ENCODE measurements at regions not wholly inside any gene's neighbourhood (a gene's known extent, or its start where the extent isn't known, plus 50 kb on each side); places are given as distances from the start of the nearest gene placed in this dataset.
A peak's percentile ranks its signal among the peaks of the same experiment; 100 is the strongest.
"Not testable (repeated sequence)": the region's sequence is repeated elsewhere in the genome, so short reads cannot be mapped to it uniquely, and the experiment has no call there.

DNA sequence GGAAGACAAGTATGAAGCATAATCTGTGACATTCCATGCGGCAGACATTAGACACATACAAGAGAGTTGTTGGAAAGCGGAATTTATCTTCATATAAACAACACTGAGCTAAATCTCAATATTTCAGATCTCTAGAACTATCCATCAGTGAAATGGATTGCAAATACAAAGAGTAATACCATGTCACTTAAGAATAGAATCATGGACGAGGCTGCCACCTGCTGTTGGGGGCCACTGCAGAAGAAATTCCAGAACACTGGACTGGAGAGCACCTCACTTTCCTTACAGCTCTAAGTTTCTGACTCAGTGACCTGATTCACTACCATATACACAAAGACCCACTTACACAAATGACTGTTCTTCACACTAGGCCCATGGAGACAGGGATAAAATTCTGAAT, 346.7 kb downstream of the OR4F29 start:
- DNase-seq (ENCODE audit: low read depth): not testable (repeated sequence)

DNA sequence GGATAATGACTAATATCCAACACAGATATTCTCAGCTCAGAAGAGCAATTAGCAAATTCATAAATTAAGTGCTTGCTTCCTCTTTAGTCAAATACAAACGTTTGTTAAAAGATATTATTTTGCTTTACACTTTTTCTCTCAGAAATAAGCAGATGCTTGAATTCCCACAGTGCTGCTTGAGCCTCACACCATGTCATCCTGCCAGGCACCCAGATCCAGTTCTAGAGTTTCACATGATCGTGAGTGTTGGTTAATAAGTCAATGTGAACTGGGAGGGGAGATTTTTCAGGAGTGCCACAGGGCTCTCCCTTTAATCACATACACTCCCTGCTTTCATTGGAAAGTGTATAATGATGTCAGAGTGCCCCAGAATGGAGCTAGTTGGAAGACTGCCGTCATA, 352.0 kb downstream of the OR4F29 start:
- not testable (repeated sequence) for DNase-seq (ENCODE audit: low read depth)

DNA sequence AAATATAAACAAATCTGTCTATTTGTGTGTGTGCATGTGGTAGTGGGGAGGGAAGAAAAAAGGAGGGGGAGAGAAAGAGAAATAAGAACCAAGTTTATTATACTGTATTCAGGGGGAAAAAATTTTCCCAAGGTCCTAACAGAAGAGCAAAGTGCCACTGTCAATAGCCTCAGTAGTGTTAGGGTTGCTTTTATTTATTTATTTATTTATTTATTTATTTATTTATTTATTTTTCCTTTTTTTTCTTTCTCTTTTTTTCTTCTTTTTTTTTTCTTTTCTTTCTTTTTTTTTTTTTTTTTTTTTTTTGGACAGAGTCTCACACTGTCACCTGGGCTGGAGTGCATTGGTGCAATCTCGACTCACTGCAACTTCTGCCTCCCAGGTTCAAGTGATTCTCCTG, 352.7 kb downstream of the OR4F29 start:
- not testable (repeated sequence) for DNase-seq (ENCODE audit: low read depth)

DNA sequence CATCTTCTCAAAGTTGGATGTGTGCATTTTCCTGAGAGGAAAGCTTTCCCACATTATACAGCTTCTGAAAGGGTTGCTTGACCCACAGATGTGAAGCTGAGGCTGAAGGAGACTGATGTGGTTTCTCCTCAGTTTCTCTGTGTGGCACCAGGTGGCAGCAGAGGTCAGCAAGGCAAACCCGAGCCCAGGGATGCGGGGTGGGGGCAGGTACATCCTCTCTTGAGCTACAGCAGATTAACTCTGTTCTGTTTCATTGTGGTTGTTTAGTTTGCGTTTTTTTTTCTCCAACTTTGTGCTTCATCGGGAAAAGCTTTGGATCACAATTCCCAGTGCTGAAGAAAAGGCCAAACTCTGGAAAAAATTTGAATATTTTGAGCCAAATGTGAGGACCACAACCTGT, 360.2 kb downstream of the OR4F29 start:
- not testable (repeated sequence) for DNase-seq (ENCODE audit: low read depth)

DNA sequence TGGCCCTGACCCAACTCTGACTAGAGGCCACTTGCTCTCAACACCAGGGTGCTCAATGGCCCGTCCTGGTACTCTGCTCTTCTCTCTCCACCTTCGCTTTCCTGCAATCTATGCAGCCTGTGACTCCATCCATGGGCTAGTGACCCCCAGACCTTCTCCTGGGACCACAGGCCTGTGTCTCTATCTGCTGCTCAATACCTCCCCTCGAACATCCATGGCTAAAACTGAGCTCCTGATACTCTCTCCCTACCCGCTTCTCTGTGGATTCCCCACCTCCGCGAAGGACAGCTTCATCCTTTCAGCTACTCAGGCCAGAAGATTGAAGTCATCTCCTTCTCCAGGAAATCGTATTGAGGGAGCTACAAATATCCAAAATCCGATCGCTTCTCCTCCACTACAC, 363.4 kb downstream of the OR4F29 start:
- not testable (repeated sequence) for DNase-seq (ENCODE audit: low read depth)

DNA sequence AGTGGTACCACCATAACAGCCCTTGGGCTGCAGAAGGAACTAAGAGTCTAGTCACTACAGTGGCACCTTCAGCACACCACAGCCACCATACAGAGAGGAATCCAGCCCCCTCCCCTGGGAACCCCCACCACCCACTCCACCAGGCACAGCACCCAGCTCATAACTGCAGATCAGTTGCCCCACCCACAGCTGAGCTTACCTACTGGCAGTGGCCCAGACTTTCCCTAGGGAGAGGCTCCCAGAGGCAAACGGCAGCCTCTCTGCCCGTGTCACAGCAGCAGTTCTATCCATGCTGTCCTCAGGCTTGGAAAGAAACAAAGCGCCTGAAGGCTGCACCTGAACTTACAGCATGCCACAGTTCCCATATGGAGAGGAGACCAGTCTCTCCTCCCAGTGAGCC, 372.3 kb downstream of the OR4F29 start:
- DNase-seq (ENCODE audit: low read depth): not testable (repeated sequence)

DNA sequence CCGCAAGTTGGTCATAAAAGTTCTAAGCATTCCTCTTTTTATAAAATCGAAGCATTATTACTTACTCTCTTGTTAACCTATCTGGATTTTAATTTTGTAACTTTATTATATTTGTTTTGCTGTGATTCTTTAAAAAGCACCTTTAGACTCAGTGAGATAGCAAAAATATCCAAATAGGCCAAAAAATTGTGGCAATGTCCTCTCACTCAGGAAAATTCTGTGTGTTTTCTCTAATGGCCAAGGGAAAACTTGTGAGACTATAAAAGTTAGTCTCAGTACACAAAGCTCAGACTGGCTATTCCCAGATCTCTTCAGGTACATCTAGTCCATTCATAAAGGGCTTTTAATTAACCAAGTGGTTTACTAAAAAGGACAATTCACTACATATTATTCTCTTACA, 386.4 kb downstream of the OR4F29 start, which contains the start of gene OR4F5:
Gene OR4F5, plus strand, starts transcription at position 301 of the 400 bp plus-strand sequence.
- DNase-seq (ENCODE audit: low read depth): not testable (repeated sequence)

DNA sequence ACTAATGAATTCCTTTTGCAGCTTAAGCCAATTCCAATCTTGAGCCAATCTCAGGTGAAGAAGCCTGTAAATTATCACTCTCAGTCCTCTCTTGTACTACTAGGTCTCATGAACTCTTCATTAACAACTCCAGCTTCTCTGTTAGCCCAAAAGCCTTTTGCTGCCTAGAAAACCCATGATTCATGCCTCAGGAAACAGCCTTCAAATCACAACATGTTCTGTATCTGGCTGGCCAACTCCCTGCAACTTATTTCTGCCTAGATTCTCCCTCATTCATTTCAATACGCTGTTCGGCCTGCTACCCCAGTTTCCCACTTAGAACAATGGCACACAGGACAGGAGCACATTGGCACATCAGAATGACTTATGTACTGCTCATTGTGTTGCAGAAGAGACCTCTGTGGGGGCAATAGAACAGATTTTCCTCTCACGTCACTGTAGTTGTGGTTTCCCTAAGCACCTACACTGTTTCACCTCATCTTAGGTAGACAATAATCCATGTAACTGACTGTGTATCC, 395.4 kb downstream of the OR4F29 start:
- DNase-seq (ENCODE audit: low read depth): not testable (repeated sequence)

DNA sequence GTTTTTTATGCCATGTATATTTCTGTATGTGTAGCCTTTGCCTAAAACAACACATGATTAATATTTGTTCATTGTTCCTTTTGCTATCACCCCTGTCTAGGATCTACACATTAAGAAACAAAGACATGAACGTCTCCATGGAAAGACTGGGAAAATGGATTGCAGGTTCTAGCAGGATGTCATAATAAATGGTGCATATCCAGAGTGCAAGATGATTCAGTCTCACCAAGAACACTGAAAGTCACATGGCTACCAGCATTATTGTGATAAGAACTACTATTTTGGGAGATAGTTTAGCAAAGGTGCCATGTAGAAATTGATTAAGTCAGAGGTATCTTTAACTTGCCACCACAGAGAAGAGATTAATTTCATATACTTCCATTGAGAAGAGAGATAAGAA, 398.3 kb downstream of the OR4F29 start:
- not testable (repeated sequence) for DNase-seq (ENCODE audit: low read depth)

DNA sequence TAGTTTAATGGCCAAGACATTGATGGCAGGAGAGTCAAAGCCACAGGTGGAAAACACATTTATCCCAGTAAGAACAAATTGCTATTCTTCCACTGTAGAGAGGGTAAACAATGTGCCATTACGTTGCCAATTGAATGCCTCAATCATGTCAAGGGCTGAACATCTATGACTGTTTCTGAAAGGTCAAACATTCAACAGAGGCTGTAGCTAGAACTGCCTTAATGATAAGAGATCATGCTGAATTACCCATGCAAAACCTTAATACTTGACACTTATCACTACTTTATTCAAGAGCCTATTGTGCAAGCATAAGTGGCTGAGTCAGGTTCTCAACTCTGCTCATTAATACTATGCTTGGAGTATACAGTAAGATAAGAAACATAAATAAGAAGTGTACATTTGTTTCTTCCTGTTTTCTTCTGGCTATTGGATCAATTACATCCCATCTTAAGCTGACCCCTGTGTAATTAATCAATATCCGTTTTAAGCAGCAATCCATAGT, 409.5 kb downstream of the OR4F29 start:
- not testable (repeated sequence) for DNase-seq (ENCODE audit: low read depth)

DNA sequence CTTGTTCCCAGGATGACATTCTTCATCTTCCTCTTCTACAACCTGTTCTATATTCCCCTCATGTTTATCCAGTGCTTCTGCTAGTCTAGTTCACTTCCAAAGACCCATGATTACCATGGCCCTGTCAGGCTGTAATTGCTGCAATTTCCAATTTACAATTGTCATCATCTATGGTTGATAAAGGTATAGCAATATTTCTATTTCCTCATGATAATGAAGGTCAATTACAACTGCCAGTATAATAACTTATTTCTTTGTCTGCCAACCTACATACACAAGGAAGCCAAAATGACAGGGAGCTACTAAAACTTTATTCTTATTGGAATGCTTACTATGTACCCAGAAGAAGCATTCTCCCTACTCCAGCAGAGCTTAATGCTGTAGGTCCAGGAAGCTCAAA, 410.3 kb downstream of the OR4F29 start:
- DNase-seq (ENCODE audit: low read depth): not testable (repeated sequence)

DNA sequence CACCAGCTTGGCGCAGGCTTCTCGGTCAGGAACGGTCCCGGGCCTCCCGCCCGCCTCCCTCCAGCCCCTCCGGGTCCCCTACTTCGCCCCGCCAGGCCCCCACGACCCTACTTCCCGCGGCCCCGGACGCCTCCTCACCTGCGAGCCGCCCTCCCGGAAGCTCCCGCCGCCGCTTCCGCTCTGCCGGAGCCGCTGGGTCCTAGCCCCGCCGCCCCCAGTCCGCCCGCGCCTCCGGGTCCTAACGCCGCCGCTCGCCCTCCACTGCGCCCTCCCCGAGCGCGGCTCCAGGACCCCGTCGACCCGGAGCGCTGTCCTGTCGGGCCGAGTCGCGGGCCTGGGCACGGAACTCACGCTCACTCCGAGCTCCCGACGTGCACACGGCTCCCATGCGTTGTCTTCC, 422.3 kb downstream of the OR4F29 start:
- not testable (repeated sequence) for DNase-seq (ENCODE audit: low read depth)

DNA sequence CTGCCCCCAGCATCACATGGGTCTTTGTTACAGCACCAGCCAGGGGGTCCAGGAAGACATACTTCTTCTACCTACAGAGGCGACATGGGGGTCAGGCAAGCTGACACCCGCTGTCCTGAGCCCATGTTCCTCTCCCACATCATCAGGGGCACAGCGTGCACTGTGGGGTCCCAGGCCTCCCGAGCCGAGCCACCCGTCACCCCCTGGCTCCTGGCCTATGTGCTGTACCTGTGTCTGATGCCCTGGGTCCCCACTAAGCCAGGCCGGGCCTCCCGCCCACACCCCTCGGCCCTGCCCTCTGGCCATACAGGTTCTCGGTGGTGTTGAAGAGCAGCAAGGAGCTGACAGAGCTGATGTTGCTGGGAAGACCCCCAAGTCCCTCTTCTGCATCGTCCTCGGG, 434.2 kb downstream of the OR4F29 start:
- DNase-seq (ENCODE audit: low read depth): not testable (repeated sequence)

DNA sequence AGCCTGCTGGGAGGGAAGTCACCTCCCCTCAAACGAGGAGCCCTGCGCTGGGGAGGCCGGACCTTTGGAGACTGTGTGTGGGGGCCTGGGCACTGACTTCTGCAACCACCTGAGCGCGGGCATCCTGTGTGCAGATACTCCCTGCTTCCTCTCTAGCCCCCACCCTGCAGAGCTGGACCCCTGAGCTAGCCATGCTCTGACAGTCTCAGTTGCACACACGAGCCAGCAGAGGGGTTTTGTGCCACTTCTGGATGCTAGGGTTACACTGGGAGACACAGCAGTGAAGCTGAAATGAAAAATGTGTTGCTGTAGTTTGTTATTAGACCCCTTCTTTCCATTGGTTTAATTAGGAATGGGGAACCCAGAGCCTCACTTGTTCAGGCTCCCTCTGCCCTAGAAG, 435.5 kb downstream of the OR4F29 start:
- DNase-seq (ENCODE audit: low read depth): not testable (repeated sequence)

DNA sequence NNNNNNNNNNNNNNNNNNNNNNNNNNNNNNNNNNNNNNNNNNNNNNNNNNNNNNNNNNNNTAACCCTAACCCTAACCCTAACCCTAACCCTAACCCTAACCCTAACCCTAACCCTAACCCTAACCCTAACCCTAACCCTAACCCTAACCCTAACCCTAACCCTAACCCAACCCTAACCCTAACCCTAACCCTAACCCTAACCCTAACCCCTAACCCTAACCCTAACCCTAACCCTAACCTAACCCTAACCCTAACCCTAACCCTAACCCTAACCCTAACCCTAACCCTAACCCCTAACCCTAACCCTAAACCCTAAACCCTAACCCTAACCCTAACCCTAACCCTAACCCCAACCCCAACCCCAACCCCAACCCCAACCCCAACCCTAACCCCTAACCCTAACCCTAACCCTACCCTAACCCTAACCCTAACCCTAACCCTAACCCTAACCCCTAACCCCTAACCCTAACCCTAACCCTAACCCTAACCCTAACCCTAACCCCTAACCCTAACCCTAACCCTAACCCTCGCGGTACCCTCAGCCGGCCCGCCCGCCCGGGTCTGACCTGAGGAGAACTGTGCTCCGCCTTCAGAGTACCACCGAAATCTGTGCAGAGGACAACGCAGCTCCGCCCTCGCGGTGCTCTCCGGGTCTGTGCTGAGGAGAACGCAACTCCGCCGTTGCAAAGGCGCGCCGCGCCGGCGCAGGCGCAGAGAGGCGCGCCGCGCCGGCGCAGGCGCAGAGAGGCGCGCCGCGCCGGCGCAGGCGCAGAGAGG, 441.3 kb downstream of the OR4F29 start:
- peak; percentile 1 for DNase-seq (ENCODE audit: low read depth)
